ENCODE measurements at regions not wholly inside any gene's neighbourhood (a gene's known extent, or its start where the extent isn't known, plus 50 kb on each side); places are given as distances from the start of the nearest gene placed in this dataset.
"Not testable (repeated sequence)": the region's sequence is repeated elsewhere in the genome, so short reads cannot be mapped to it uniquely, and the experiment has no call there.

- no CpG with 5 or more reads among the region's 3 CpGs for WGBS (ENCODE audit: extremely low coverage, insufficient coverage, insufficient read length)
- DNase-seq, result no peak
- Histone ChIP-seq H2AFZ (ENCODE audit: insufficient read depth, low read length, poor library complexity) (no peak overlapping the region), H2AK5ac (ENCODE audit: low read length) (no peak overlapping the region), H2BK120ac (ENCODE audit: insufficient read depth, low read length, poor library complexity) (no peak overlapping the region), H3K9me3 (ENCODE audit: insufficient read depth, low read depth, low read length) (peaks cover 10% of the 10 kb centered on the region), H3K18ac (ENCODE audit: low read length) (no peak overlapping the region), H3K14ac (ENCODE audit: low read length) (no peak overlapping the region), H2BK12ac (ENCODE audit: low read length) (no peak overlapping the region), H2BK5ac (ENCODE audit: low read depth, low read length, poor library complexity) (no peak overlapping the region), H3K4me3 (ENCODE audit: low read depth, low read length) (no peak overlapping the region), H3K4me2 (ENCODE audit: low read length) (no peak overlapping the region), H4K8ac (ENCODE audit: low read depth, low read length) (no peak overlapping the region), H4K91ac (ENCODE audit: low read depth, low read length) (no peak overlapping the region), H3K9ac (ENCODE audit: low read length) (no peak overlapping the region), H3K4me1 (ENCODE audit: control insufficient read depth in 1 of 2, insufficient read depth in 2 of 2, low read length in 2 of 2) (no peaks in the 10 kb centered on the region), H3K79me1 (ENCODE audit: low read length) (no peaks in the 10 kb centered on the region), H3K79me2 (ENCODE audit: control insufficient read depth, insufficient read depth, low read length, poor library complexity) (no peaks in the 10 kb centered on the region), H3K36me3 (ENCODE audit: control insufficient read depth in 1 of 2, insufficient read depth in 2 of 2, low read length in 2 of 2) (no peaks in the 10 kb centered on the region), H3K4ac (ENCODE audit: low read depth, low read length) (no peak overlapping the region), H3K23ac (ENCODE audit: low read length) (no peak overlapping the region), H3K27me3 (ENCODE audit: insufficient read depth, low read length) (no peaks in the 10 kb centered on the region), H3K27ac (ENCODE audit: low read depth, low read length) (no peak overlapping the region), H4K12ac (ENCODE audit: low read depth, low read length) (no peak overlapping the region)
Observed at GRCh38 chrX:55389376-55389775, 62.6 kb upstream of the MAGEH1 start.

- WGBS (ENCODE audit: extremely low coverage, insufficient coverage, insufficient read length), result no CpG with 5 or more reads among the region's 4 CpGs
Observed at GRCh38 chrX:55396836-55397235, 55.1 kb upstream of the MAGEH1 start.

More at GRCh38 chrX:55396836-55397235, 55.1 kb upstream of the MAGEH1 start:
- H2BK120ac ChIP-seq (ENCODE audit: insufficient read depth, low read length, poor library complexity); H3K4me3 ChIP-seq (ENCODE audit: low read depth, low read length); H3K79me1 ChIP-seq (ENCODE audit: low read length); H2AFZ ChIP-seq (ENCODE audit: insufficient read depth, low read length, poor library complexity); H3K18ac ChIP-seq (ENCODE audit: low read length); H2AK5ac ChIP-seq (ENCODE audit: low read length); H3K27ac ChIP-seq (ENCODE audit: low read depth, low read length); H3K4me1 ChIP-seq (ENCODE audit: control insufficient read depth in 1 of 2, insufficient read depth in 2 of 2, low read length in 2 of 2); H3K14ac ChIP-seq (ENCODE audit: low read length); H3K4me2 ChIP-seq (ENCODE audit: low read length); H3K9ac ChIP-seq (ENCODE audit: low read length); H3K27me3 ChIP-seq (ENCODE audit: insufficient read depth, low read length); H3K4ac ChIP-seq (ENCODE audit: low read depth, low read length); DNase-seq; H2BK5ac ChIP-seq (ENCODE audit: low read depth, low read length, poor library complexity); H3K9me3 ChIP-seq (ENCODE audit: insufficient read depth, low read depth, low read length); H3K23ac ChIP-seq (ENCODE audit: low read length); H4K91ac ChIP-seq (ENCODE audit: low read depth, low read length); H2BK12ac ChIP-seq (ENCODE audit: low read length); H4K12ac ChIP-seq (ENCODE audit: low read depth, low read length); H4K8ac ChIP-seq (ENCODE audit: low read depth, low read length); H3K36me3 ChIP-seq (ENCODE audit: control insufficient read depth in 1 of 2, insufficient read depth in 2 of 2, low read length in 2 of 2); H3K79me2 ChIP-seq (ENCODE audit: control insufficient read depth, insufficient read depth, low read length, poor library complexity): not testable (repeated sequence)
